Stimulated activated CD8-positive, alpha-beta memory T cell treated with anti-CD3 and anti-CD28 coated beads, Interleukin-7, amount 100 ng/mL, for 1 hour (primary cell): ENCODE measurements at regions not wholly inside any gene's neighbourhood (a gene's known extent, or its start where the extent isn't known, plus 50 kb on each side); places are given as distances from the start of the nearest gene placed in this dataset.

Source experiments
- DNase-seq, 2 donors: peaks; one replicate each; pipeline ENCODE4 v3.0.0-alpha.2; 2020; ENCODE audit warnings: low read depth in 2 of 2

GRCh38 chr10:130618647-130619046 lies 482.5 kb downstream of the GLRX3 start:
- no peak for DNase-seq

- DNase-seq = no peak
These were observed 485.1 kb downstream of the GLRX3 start for GRCh38 chr10:130621231-130621775.

GRCh38 chr10:130623680-130624267 lies 487.6 kb downstream of the GLRX3 start:
- DNase-seq = no peak

- DNase-seq = no peak
These were observed 491.3 kb downstream of the GLRX3 start for GRCh38 chr10:130627346-130628045.

- DNase-seq = no peak
These were observed 493.9 kb downstream of the GLRX3 start for GRCh38 chr10:130630135-130630534.

- no peak for DNase-seq
These were observed 495.2 kb downstream of the GLRX3 start for GRCh38 chr10:130631142-130632096.

- no peak for DNase-seq
These were observed 498.6 kb downstream of the GLRX3 start for GRCh38 chr10:130634816-130635215.

GRCh38 chr10:130635528-130635927 lies 499.3 kb downstream of the GLRX3 start:
- no peak for DNase-seq

- no peak for DNase-seq
These were observed 500.2 kb downstream of the GLRX3 start for GRCh38 chr10:130636313-130636930.

- DNase-seq = no peak
These were observed 501.0 kb downstream of the GLRX3 start for GRCh38 chr10:130637089-130637676.

GRCh38 chr10:130638991-130639390 lies 502.8 kb downstream of the GLRX3 start:
- no peak for DNase-seq

GRCh38 chr10:130642926-130643325 lies 506.7 kb downstream of the GLRX3 start:
- no peak for DNase-seq

GRCh38 chr10:130647341-130647740 lies 511.1 kb downstream of the GLRX3 start:
- DNase-seq = no peak

GRCh38 chr10:130648807-130649206 lies 512.6 kb downstream of the GLRX3 start:
- no peak for DNase-seq

- no peak for DNase-seq
These were observed 516.4 kb downstream of the GLRX3 start for GRCh38 chr10:130652544-130652943.

- no peak for DNase-seq
These were observed 516.9 kb downstream of the GLRX3 start for GRCh38 chr10:130652964-130653578.

GRCh38 chr10:130654726-130655125 lies 518.5 kb downstream of the GLRX3 start:
- no peak for DNase-seq

GRCh38 chr10:130655313-130656186 lies 519.4 kb downstream of the GLRX3 start:
- no peak for DNase-seq

- no peak for DNase-seq
These were observed 520.0 kb downstream of the GLRX3 start for GRCh38 chr10:130656187-130656575.

- no peak for DNase-seq
These were observed 520.5 kb downstream of the GLRX3 start for GRCh38 chr10:130656582-130657133.
